ENCODE measurements at regions not wholly inside any gene's neighbourhood (a gene's known extent, or its start where the extent isn't known, plus 50 kb on each side); places are given as distances from the start of the nearest gene placed in this dataset.

GRCh38 chrX:82292803-82293202 is 1090.9 kb downstream of the SH3BGRL start:
- Histone ChIP-seq H3K4me1 (ENCODE audit: control insufficient read depth in 5 of 5, insufficient read depth in 5 of 5, low read length in 5 of 5) (no peaks in the 10 kb centered on the region), H3K4me3 (no peak overlapping the region), H3K27me3 (ENCODE audit: control insufficient read depth in 3 of 3, insufficient read depth in 3 of 3, low read length in 2 of 3) (no peaks in the 10 kb centered on the region), H3K27ac (ENCODE audit: low read depth in 1 of 2, low read length in 1 of 2) (no peak overlapping the region), H3K9ac (ENCODE audit: insufficient read depth in 1 of 2, low read length in 2 of 2) (no peak overlapping the region), H3K9me3 (ENCODE audit: control insufficient read depth in 4 of 4, insufficient read depth in 3 of 4, low read length in 3 of 4) (no peaks in the 10 kb centered on the region), H3K36me3 (ENCODE audit: control insufficient read depth in 4 of 4, insufficient read depth in 4 of 4, low read length in 4 of 4) (no peaks in the 10 kb centered on the region)
- DNase-seq (no peak), ATAC-seq (ENCODE audit: insufficient read depth, low FRiP score) (no peak)
- WGBS, 2 donors, result 55 to 85% methylated on average over 2 of the region's 2 CpGs
- TF ChIP-seq CTCF (IDR thresholded peaks at IDR 0.05; ENCODE audit: control extremely low read depth, extremely low read depth), result no peak

GRCh38 chrX:82320569-82320968 is 1118.7 kb downstream of the SH3BGRL start:
- H3K36me3 ChIP-seq (ENCODE audit: control insufficient read depth in 4 of 4, insufficient read depth in 4 of 4, low read length in 4 of 4), result no peaks in the 10 kb centered on the region
- WGBS, 2 donors, result 78 to 84% methylated on average over 1 of the region's 1 CpG
- no peaks in the 10 kb centered on the region for H3K9me3 ChIP-seq (ENCODE audit: control insufficient read depth in 4 of 4, insufficient read depth in 3 of 4, low read length in 3 of 4)
- H3K9ac ChIP-seq (ENCODE audit: insufficient read depth in 1 of 2, low read length in 2 of 2), result no peak overlapping the region
- TF ChIP-seq CTCF (IDR thresholded peaks at IDR 0.05; ENCODE audit: control extremely low read depth, extremely low read depth), result no peak
- no peaks in the 10 kb centered on the region for H3K4me1 ChIP-seq (ENCODE audit: control insufficient read depth in 5 of 5, insufficient read depth in 5 of 5, low read length in 5 of 5)
- H3K27me3 ChIP-seq (ENCODE audit: control insufficient read depth in 3 of 3, insufficient read depth in 3 of 3, low read length in 2 of 3), result no peaks in the 10 kb centered on the region
- DNase-seq (peak in 2 of 3 donors; percentile 11 to 36), ATAC-seq (ENCODE audit: insufficient read depth, low FRiP score) (no peak)
- H3K4me3 ChIP-seq, result no peak overlapping the region
- no peak overlapping the region for H3K27ac ChIP-seq (ENCODE audit: low read depth in 1 of 2, low read length in 1 of 2)

- H3K9me3 ChIP-seq (ENCODE audit: control insufficient read depth in 4 of 4, insufficient read depth in 3 of 4, low read length in 3 of 4), result no peaks in the 10 kb centered on the region
- no peaks in the 10 kb centered on the region for H3K36me3 ChIP-seq (ENCODE audit: control insufficient read depth in 4 of 4, insufficient read depth in 4 of 4, low read length in 4 of 4)
- no peak overlapping the region for H3K4me3 ChIP-seq
- DNase-seq (peak in 1 of 3 donors; percentile 1), ATAC-seq (ENCODE audit: insufficient read depth, low FRiP score) (no peak)
- no peak for TF ChIP-seq CTCF (IDR thresholded peaks at IDR 0.05; ENCODE audit: control extremely low read depth, extremely low read depth)
- no peaks in the 10 kb centered on the region for H3K4me1 ChIP-seq (ENCODE audit: control insufficient read depth in 5 of 5, insufficient read depth in 5 of 5, low read length in 5 of 5)
- no peak overlapping the region for H3K27ac ChIP-seq (ENCODE audit: low read depth in 1 of 2, low read length in 1 of 2)
- WGBS, 2 donors, result 21 to 63% methylated on average over 1 of the region's 1 CpG
- H3K9ac ChIP-seq (ENCODE audit: insufficient read depth in 1 of 2, low read length in 2 of 2), result no peak overlapping the region
- no peaks in the 10 kb centered on the region for H3K27me3 ChIP-seq (ENCODE audit: control insufficient read depth in 3 of 3, insufficient read depth in 3 of 3, low read length in 2 of 3)
Measured at GRCh38 chrX:82333575-82333974, 1131.7 kb downstream of the SH3BGRL start.

DNA sequence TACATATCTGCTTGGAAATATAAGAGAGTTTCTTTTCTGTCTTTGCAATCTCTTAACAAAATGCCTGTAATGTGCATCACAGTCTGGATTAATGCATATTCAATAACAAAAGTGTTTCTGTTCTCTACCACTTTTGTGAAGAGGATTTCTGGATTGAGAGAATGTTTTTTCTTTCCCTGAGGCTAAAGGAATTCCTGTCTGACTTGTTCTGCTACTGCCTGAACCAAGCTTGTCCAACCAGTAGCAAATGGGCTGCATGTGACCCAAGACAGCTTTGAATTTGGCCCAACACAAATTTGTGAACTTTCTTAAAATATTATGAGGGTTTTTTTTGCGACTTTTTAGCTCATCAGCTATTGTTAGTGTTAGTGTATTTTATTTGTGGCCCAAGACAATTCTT is 1133.9 kb downstream of the SH3BGRL start:
- H3K4me3 ChIP-seq, result no peak overlapping the region
- ATAC-seq (ENCODE audit: insufficient read depth, low FRiP score) (no peak), DNase-seq (peak; percentile 12 to 63 (median 20))
- no peaks in the 10 kb centered on the region for H3K36me3 ChIP-seq (ENCODE audit: control insufficient read depth in 4 of 4, insufficient read depth in 4 of 4, low read length in 4 of 4)
- no peaks in the 10 kb centered on the region for H3K27me3 ChIP-seq (ENCODE audit: control insufficient read depth in 3 of 3, insufficient read depth in 3 of 3, low read length in 2 of 3)
- H3K9me3 ChIP-seq (ENCODE audit: control insufficient read depth in 4 of 4, insufficient read depth in 3 of 4, low read length in 3 of 4), result no peaks in the 10 kb centered on the region
- TF ChIP-seq CTCF (IDR thresholded peaks at IDR 0.05; ENCODE audit: control extremely low read depth, extremely low read depth), result no peak
- H3K4me1 ChIP-seq (ENCODE audit: control insufficient read depth in 5 of 5, insufficient read depth in 5 of 5, low read length in 5 of 5), result no peaks in the 10 kb centered on the region
- no peak overlapping the region for H3K27ac ChIP-seq (ENCODE audit: low read depth in 1 of 2, low read length in 1 of 2)
- H3K9ac ChIP-seq (ENCODE audit: insufficient read depth in 1 of 2, low read length in 2 of 2), result no peak overlapping the region
- 38 to 82% methylated on average over 1 of the region's 1 CpG for WGBS, 2 donors

All from lung (tissue), 11 donors.